HepG2 (cell line): ENCODE measurements at regions not wholly inside any gene's neighbourhood (a gene's known extent, or its start where the extent isn't known, plus 50 kb on each side); places are given as distances from the start of the nearest gene placed in this dataset.

Source experiments
- CREM ChIP-seq, 2 experiments: sonication (generic) in 1 of 2; formaldehyde crosslinking in 1 of 2; IDR thresholded peaks; 2 replicates each; pipeline versions ENCODE4 v1.4.0 to v1.6.1; 2016 to 2020; ENCODE audit warnings: antibody characterized with exemption in 1 of 2, mild to moderate bottlenecking in 1 of 2, missing genetic modification reagents in 1 of 2
- PAX8 ChIP-seq: sonication (generic); formaldehyde crosslinking; IDR thresholded peaks from 2 replicates; pipeline ENCODE4 v1.8.0; 2022; ENCODE audit warnings: mild to moderate bottlenecking, missing genetic modification reagents, borderline replicate concordance
- SRSF9 ChIP-seq: fragments of 200-400 bp; formaldehyde crosslinking; IDR thresholded peaks from 2 replicates; pipeline ENCODE4 v1.6.1; 2018; ENCODE audit warnings: borderline replicate concordance, mild to moderate bottlenecking, low read depth, low read length; ENCODE audit not compliant: insufficient read depth, poor library complexity, severe bottlenecking
- ZNF773 ChIP-seq: sonication (generic); formaldehyde crosslinking; IDR thresholded peaks from 2 replicates; pipeline ENCODE4 v1.4.0; 2020; ENCODE audit warnings: missing genetic modification reagents, borderline replicate concordance
- TF ChIP-seq, protein P1 (sequence below): sonication (generic); formaldehyde crosslinking; IDR thresholded peaks from 2 replicates; pipeline ENCODE4 v1.4.0; 2020; ENCODE audit warnings: mild to moderate bottlenecking, missing genetic modification reagents

DNA sequence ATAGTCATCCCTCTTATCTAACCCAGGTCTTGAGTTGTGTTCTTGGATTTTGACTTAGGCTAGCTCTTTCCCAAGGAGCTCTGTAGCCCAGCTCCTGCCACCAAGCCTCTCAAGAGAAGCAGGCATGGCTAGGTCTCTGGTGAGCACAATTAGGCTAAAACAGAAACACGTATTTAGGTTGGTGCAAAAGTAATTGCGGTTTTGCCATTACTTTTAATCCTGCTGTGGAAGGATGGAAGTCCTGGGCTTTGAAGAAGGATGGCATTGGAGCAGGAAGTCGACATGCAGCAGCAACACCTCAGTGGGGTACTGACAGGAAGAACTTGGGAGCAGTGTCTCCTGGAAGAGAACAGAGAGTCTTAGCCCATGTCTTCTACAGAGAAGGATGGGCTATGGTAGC, 80.0 kb upstream of the CCDC190 start:
- TF ChIP-seq, protein P1, sequence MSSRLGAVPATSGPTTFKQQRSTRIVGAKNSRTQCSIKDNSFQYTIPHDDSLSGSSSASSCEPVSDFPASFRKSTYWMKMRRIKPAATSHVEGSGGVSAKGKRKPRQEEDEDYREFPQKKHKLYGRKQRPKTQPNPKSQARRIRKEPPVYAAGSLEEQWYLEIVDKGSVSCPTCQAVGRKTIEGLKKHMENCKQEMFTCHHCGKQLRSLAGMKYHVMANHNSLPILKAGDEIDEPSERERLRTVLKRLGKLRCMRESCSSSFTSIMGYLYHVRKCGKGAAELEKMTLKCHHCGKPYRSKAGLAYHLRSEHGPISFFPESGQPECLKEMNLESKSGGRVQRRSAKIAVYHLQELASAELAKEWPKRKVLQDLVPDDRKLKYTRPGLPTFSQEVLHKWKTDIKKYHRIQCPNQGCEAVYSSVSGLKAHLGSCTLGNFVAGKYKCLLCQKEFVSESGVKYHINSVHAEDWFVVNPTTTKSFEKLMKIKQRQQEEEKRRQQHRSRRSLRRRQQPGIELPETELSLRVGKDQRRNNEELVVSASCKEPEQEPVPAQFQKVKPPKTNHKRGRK (CRISPR knock-in tag), result no peak
- no peak for TF ChIP-seq PAX8
- TF ChIP-seq CREM (IDR thresholded peaks at IDR 0.05), result no peak
- no peak for TF ChIP-seq CREM (CRISPR knock-in tag; IDR thresholded peaks at IDR 0.05)
- no peak for TF ChIP-seq SRSF9
- TF ChIP-seq ZNF773, result no peak
